Upper lobe of left lung (tissue), 6 donors: ENCODE measurements at regions not wholly inside any gene's neighbourhood (a gene's known extent, or its start where the extent isn't known, plus 50 kb on each side); places are given as distances from the start of the nearest gene placed in this dataset.

Source experiments
- ATAC-seq, 2 donors: fragments of 200-7000 bp; cut with Tn5 transposase; one replicate each; pipeline ENCODE4 v1.9.1; 2022; ENCODE audit warnings: mild to moderate bottlenecking in 2 of 2, moderate library complexity in 2 of 2; ENCODE audit not compliant: low FRiP score in 2 of 2
- DNase-seq, 2 donors: peaks; one replicate each; pipeline ENCODE4 v3.0.0-alpha.2; 2019 to 2020
- H3K27ac ChIP-seq, 4 donors: fragments of 200-600 bp; sonication (generic); one replicate each; pipeline ENCODE4 v1.5.1; 2016 to 2019
- H3K27me3 ChIP-seq, 4 donors: fragments of 200-600 bp; sonication (generic); one replicate each; pipeline ENCODE4 v1.5.1; 2017 to 2019
- H3K36me3 ChIP-seq, 4 donors: fragments of 200-600 bp; sonication (generic); one replicate each; pipeline ENCODE4 v1.5.1; 2016 to 2019
- H3K4me1 ChIP-seq, 4 donors: fragments of 200-600 bp; sonication (generic); one replicate each; pipeline ENCODE4 v1.5.1; 2018 to 2019
- H3K4me3 ChIP-seq, 4 donors: fragments of 200-600 bp; sonication (generic); one replicate each; pipeline ENCODE4 v1.5.1; 2017 to 2019; ENCODE audit warnings: mild to moderate bottlenecking in 2 of 4, moderate library complexity in 1 of 4
- H3K9me3 ChIP-seq, 4 donors: fragments of 200-600 bp; sonication (generic); one replicate each; pipeline ENCODE4 v1.5.1; 2018 to 2019
- EP300 ChIP-seq, 4 donors: sonication (generic); formaldehyde crosslinking; IDR thresholded peaks; one replicate each; pipeline ENCODE4 v1.5.1; 2017; ENCODE audit warnings: antibody characterized with exemption in 4 of 4, control low read depth in 2 of 4
- POLR2A ChIP-seq, 4 donors: fragments of 450-650 bp; IDR thresholded peaks; one replicate each; pipeline ENCODE4 v1.5.1; 2016 to 2017; ENCODE audit warnings: antibody characterized with exemption in 4 of 4, mild to moderate bottlenecking in 2 of 4
- POLR2AphosphoS5 ChIP-seq, 2 donors: sonication (generic); formaldehyde crosslinking; IDR thresholded peaks; one replicate each; pipeline ENCODE4 v1.5.1; 2017; ENCODE audit warnings: antibody characterized with exemption in 2 of 2
- WGBS, 2 donors: methylation state at CpG; one replicate each; pipeline ENCODE4 v1.1.5; 2017 to 2018; 5-methylcytosine and 5-hydroxymethylcytosine counted together
- TF ChIP-seq, protein P1 (sequence below), 6 experiments: fragments of 450-650 bp in 4 of 6; fragments of 200-600 bp in 2 of 6; sonication (generic) in 2 of 6; IDR thresholded peaks; one replicate each; pipeline ENCODE4 v1.5.1; 2016 to 2019; ENCODE audit warnings: antibody characterized with exemption in 6 of 6
- donor health status: DM: no; HTN: no; CAD: no; lungs with moderate emphysema.
- donor health status: DM: no; HTN: yes; CAD: no; lungs with severe emphysema.

DNA sequence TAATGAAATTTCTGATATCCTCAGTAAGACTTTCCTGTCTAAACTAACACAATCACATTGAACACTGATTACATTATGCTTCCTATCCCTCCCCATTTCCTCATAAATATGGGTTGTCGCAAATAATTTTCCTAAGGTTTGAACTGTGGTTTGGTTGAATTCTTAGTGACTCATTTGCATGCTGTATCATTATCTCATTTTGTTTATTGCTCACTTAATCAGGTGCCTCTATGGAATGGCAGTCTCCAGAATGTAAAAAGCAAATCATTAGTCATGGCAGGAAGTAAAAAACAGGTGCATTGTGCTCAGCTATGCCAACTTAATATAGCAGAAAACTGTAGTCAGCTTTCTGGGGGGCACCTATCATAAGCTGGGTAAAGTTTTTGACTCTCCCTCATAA, 216.0 kb upstream of the ZBTB20 start:
- Histone ChIP-seq H3K27ac (no peak overlapping the region), H3K4me3 (no peak overlapping the region), H3K27me3 (no peaks in the 10 kb centered on the region), H3K36me3 (no peaks in the 10 kb centered on the region), H3K4me1 (peaks cover 0 to 9% (median 6%) of the 10 kb centered on the region in 4 donors), H3K9me3 (no peaks in the 10 kb centered on the region)
- DNase-seq (no peak), ATAC-seq (no peak)
- WGBS, 2 donors = 71 to 79% methylated on average over 1 of the region's 1 CpG
- TF ChIP-seq POLR2AphosphoS5 (IDR thresholded peaks at IDR 0.05) = no peak
- TF ChIP-seq POLR2A (IDR thresholded peaks at IDR 0.05) = no peak
- TF ChIP-seq, protein P1, sequence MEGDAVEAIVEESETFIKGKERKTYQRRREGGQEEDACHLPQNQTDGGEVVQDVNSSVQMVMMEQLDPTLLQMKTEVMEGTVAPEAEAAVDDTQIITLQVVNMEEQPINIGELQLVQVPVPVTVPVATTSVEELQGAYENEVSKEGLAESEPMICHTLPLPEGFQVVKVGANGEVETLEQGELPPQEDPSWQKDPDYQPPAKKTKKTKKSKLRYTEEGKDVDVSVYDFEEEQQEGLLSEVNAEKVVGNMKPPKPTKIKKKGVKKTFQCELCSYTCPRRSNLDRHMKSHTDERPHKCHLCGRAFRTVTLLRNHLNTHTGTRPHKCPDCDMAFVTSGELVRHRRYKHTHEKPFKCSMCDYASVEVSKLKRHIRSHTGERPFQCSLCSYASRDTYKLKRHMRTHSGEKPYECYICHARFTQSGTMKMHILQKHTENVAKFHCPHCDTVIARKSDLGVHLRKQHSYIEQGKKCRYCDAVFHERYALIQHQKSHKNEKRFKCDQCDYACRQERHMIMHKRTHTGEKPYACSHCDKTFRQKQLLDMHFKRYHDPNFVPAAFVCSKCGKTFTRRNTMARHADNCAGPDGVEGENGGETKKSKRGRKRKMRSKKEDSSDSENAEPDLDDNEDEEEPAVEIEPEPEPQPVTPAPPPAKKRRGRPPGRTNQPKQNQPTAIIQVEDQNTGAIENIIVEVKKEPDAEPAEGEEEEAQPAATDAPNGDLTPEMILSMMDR (IDR thresholded peaks at IDR 0.05) = no peak
- TF ChIP-seq EP300 (IDR thresholded peaks at IDR 0.05) = no peak

DNA sequence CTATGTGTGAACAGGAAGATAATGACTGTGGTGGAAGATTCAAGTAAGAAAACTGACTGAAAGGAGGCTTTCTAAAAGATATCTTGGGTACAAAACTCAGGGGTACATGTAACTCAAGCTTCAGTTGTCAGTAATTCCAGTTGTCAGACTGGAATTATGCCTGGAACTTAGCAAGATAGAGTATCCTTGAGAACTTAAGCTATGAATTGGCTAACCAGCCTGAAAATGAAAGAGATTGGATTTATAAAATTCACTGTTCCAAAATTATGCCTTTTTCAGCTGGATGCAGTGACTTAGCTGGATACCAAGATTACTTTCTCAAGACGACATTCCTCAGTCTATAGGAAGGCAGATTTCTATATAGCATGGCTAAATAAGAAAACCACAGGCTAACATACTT, 221.9 kb upstream of the ZBTB20 start:
- Histone ChIP-seq H3K9me3 (no peaks in the 10 kb centered on the region), H3K4me1 (no peaks in the 10 kb centered on the region), H3K36me3 (no peaks in the 10 kb centered on the region), H3K27me3 (no peaks in the 10 kb centered on the region), H3K27ac (no peak overlapping the region), H3K4me3 (no peak overlapping the region)
- ATAC-seq (no peak), DNase-seq (no peak)
- WGBS, 2 donors = 81 to 83% methylated on average over 1 of the region's 1 CpG
- TF ChIP-seq POLR2AphosphoS5 (IDR thresholded peaks at IDR 0.05) (no peak), EP300 (IDR thresholded peaks at IDR 0.05) (no peak), POLR2A (IDR thresholded peaks at IDR 0.05) (no peak)
- TF ChIP-seq, protein P1 (IDR thresholded peaks at IDR 0.05) = no peak

DNA sequence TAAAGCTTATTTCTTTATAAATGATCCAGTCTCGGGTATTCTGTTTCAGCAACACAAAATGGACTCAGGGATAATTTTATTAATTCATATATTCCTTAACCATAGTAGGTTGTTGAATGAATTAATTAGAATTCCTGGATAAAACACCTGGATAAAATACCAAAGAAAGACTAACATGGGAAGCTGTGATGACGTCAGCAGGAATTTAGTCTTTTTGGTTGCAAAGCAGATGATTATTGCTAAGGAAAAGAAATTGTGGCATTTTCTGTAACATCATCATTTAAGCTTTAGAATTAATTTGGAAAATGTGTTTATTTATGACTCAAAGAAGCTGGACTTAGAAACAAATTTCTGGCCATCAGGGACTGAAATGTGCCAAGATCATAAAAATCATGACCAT, 228.3 kb upstream of the ZBTB20 start:
- 88 to 96% methylated on average over 2 of the region's 2 CpGs for WGBS, 2 donors
- TF ChIP-seq POLR2A (IDR thresholded peaks at IDR 0.05) (no peak), POLR2AphosphoS5 (IDR thresholded peaks at IDR 0.05) (no peak), EP300 (IDR thresholded peaks at IDR 0.05) (no peak)
- TF ChIP-seq, protein P1 (IDR thresholded peaks at IDR 0.05) = no peak
- DNase-seq (no peak), ATAC-seq (no peak)
- H3K27ac ChIP-seq = no peak overlapping the region
- no peaks in the 10 kb centered on the region for H3K27me3 ChIP-seq
- no peak overlapping the region for H3K4me3 ChIP-seq
- no peaks in the 10 kb centered on the region for H3K9me3 ChIP-seq
- H3K4me1 ChIP-seq = no peaks in the 10 kb centered on the region
- no peaks in the 10 kb centered on the region for H3K36me3 ChIP-seq

DNA sequence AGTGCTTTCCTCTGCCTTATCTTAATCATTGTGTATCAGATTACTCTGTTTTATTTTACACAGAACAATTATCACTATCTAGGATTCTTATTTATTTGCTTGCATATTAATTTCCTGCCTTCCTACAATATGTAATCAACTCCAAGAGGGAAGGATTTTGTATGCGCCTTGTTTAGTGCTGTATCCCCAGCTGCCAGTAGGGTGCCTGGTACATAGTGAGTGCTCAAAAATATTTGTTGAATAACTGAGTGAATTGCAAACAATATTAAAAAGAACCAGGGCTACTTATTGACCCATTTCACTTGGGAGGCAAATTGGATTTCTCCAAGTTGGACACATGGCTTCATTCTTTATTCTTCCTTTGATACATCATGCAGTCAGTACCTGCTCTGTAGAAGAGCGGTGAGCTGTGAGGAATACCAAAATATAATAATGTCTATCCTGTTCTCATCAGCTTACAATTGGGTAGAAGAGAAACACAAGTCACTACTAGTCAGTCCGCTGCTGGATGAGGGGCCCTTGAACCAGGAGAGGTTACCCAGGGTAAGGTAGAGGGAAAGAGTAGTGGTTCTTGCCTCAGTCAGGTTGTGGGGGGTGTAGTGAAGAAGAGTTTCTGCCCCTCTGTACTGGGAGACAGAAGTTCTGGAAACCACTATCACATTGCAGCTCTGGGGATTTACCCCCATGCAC, 233.9 kb upstream of the ZBTB20 start:
- Histone ChIP-seq H3K27ac (no peak overlapping the region), H3K4me1 (no peaks in the 10 kb centered on the region), H3K4me3 (no peak overlapping the region), H3K36me3 (no peaks in the 10 kb centered on the region), H3K27me3 (no peaks in the 10 kb centered on the region), H3K9me3 (no peaks in the 10 kb centered on the region)
- TF ChIP-seq EP300 (IDR thresholded peaks at IDR 0.05) = no peak
- TF ChIP-seq, protein P1 (IDR thresholded peaks at IDR 0.05) = no peak
- no peak for TF ChIP-seq POLR2A (IDR thresholded peaks at IDR 0.05)
- no peak for TF ChIP-seq POLR2AphosphoS5 (IDR thresholded peaks at IDR 0.05)
- DNase-seq = no peak
- ATAC-seq = peak in 1 of 2 donors; percentile 21
- 64 to 80% methylated on average over 3 of the region's 3 CpGs for WGBS, 2 donors

DNA sequence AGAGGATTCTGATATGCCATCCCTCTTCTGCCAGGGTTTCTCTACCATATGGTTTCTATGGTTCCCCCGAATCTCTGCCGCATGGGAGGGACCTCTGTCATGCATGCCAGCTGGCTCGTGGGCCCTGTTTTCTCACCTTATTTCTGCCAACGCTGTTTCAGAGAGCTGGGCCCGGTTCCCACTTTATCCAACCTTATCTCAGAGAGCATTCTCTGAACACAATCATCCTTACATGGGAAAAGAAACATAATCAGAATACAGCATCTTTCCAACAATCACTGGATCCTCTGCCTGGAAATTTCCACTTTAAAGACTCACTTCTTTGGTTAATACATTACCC, 234.5 kb upstream of the ZBTB20 start:
- H3K27ac ChIP-seq = no peak overlapping the region
- TF ChIP-seq, protein P1 (IDR thresholded peaks at IDR 0.05) = no peak
- TF ChIP-seq POLR2AphosphoS5 (IDR thresholded peaks at IDR 0.05) (no peak), EP300 (IDR thresholded peaks at IDR 0.05) (no peak), POLR2A (IDR thresholded peaks at IDR 0.05) (no peak)
- H3K4me1 ChIP-seq = no peaks in the 10 kb centered on the region
- no peak overlapping the region for H3K4me3 ChIP-seq
- 51% methylated on average over 5 of the region's 5 CpGs for WGBS, 2 donors
- DNase-seq = no peak
- H3K27me3 ChIP-seq = no peaks in the 10 kb centered on the region
- ATAC-seq = no peak
- H3K9me3 ChIP-seq = no peaks in the 10 kb centered on the region
- H3K36me3 ChIP-seq = no peaks in the 10 kb centered on the region
